Skeletal muscle cell (primary cell): ENCODE measurements at regions not wholly inside any gene's neighbourhood (a gene's known extent, or its start where the extent isn't known, plus 50 kb on each side); places are given as distances from the start of the nearest gene placed in this dataset.

Source experiments
- DNase-seq: peaks from one replicate; pipeline ENCODE4 v3.0.0-alpha.2; 2010; ENCODE audit warnings: low read depth
- H3K4me3 ChIP-seq: 2 replicates; pipeline ENCODE4 v1.5.1; 2011; ENCODE audit warnings: low read depth, mild to moderate bottlenecking, control low read depth, low read length, moderate library complexity

DNA sequence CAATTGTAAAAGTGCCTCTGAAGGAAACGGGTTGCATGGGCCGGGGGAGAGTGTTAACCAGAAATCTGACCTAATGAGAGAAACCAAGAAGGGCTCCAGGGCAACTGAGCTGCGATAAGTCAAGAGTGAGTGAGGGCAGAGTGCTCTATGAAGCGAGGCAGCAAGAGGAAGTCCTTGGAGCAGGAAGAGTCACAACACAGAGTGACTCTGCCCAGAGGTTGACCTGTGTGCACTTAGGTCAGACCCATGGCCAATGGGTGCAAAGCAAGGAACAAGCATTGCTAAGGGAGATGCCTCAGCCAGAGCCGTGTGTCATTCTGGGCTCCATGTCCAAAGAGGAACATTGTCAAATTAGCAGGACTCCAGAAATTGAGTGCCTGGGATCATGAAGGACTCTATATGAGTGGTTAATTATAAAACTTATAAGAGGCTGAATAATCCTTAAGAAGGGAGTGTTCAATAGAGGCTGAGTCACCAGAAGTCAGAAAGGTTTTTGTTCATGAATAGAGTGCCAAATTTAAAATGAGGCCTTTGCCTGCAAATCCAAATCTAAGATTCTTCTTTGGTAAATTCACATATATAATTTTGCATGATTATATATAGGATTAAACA, 438.5 kb downstream of the MED10 start:
- H3K4me3 ChIP-seq: no peak overlapping the region
- DNase-seq: no peak

DNA sequence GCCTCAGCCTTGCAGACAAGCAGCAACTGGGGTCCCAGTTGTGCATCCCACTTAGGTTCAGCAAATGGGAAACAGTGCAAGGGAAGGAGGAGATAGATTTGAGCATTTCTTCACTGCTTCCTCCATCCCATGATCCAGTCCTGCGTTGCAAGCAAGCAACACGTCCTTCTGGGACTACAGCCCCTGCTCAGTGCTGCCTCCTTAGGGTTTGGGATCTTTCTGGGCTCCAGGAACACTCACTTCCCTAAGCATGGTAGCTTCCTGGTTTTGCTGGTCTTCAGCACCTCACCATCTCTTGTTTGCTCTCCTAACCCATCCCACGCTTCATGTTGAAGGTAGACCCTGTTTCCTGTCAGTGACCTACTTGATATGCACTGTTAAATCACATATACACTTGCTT, 444.7 kb downstream of the MED10 start:
- no peak for DNase-seq
- no peak overlapping the region for H3K4me3 ChIP-seq

DNA sequence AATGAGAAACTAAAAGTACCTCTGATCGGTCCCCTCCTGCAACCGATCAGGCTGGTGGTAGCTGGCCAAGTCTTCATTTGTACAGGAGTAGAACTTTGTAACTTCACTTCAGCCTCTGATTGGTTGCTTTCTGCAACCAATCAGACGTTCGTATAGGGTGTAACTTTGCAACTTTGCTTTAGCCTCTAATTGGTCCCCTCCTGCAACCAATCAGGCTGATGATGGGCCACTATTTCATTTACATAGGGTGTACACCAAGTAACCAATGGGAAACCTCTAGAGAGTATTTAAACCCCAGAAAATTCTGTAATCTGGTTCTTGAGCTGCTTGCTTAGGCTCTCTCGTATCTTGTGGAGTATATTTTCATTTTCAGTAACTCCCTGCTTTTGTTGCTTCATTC, 445.5 kb downstream of the MED10 start:
- DNase-seq: no peak
- H3K4me3 ChIP-seq: no peak overlapping the region

GRCh38 chr5:5930561-5930960, 447.8 kb downstream of the MED10 start:
- no peak overlapping the region for H3K4me3 ChIP-seq
- no peak for DNase-seq

DNA sequence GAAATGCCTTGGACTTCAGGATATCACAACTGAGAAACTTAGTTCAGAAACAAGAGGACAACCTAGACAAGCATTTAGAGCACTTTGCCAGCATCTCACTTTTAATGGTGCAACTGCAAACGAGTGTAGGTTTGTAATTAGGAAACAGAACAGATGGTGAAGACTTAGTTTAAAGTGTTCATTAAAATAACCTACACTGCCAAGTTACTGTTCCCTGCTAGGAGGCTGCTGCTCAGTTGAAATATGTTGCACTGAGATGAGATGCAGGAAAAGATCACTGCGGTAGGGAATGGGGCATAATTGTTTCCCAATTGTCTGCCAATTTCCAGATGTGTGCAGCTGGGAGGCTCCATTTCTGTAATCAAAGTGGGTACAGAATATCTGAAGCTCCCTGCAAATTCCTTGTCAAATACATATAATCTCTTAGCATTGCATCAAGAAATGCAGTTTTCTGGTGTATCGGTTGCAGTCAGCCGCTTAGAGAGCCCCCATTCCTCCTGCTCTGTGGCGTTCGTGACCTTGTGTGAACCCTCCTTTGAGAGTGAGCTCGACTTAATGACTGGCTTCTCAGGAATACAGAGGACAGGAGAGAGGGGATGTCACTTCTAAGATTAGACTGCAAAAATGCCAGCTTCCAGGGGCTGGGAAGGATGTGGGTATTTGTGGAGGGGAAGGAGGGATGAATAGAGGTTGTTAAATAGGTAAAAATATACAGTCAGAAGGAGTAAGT, 448.9 kb downstream of the MED10 start:
- no peak overlapping the region for H3K4me3 ChIP-seq
- DNase-seq: no peak

DNA sequence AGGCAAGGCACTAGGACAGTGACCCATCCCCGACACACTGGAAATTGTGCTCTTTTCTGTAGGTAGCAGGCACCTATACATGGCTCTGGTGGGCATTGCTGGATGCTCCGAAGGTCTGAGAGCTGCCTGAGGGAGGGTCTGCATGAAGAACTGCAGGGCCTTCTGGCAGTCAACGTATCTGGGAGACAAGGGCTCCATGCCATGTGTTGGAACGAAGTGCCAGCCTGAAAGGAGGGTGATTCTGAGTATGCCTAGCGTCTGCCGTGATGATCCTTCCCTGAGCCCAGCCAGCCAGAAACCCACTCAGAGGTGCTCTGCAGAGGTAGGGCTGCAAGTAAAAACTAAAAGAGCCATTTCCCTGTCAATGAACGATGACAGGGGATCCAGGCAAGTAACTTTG, 453.2 kb downstream of the MED10 start:
- H3K4me3 ChIP-seq: no peak overlapping the region
- no peak for DNase-seq

- no peak for DNase-seq
- no peak overlapping the region for H3K4me3 ChIP-seq
Observed at GRCh38 chr5:5919411-5919810, 458.9 kb downstream of the MED10 start.

- no peak for DNase-seq
- H3K4me3 ChIP-seq: no peak overlapping the region
Observed at GRCh38 chr5:5906778-5907177, 471.6 kb downstream of the MED10 start.

DNA sequence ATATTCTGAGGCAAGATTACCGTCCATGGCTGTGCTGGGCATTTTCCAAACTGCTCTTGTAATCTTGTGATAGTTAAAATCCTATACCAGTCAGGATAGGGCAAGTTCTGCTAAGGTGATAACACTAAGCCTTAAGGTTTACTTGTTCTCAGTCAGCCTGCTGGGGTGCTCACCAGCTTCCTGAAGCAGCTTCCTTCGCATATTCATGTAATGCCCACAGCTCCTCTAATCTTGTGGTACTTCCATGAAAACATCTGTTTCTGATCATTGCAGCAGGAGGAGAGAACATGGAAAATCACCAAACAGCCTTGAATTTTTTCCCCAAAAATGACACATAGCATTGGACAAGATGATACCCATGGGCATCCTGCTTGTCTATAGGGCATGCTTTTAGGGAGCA, 473.2 kb downstream of the MED10 start:
- no peak overlapping the region for H3K4me3 ChIP-seq
- no peak for DNase-seq

- DNase-seq: no peak
- H3K4me3 ChIP-seq: no peak overlapping the region
Observed at GRCh38 chr5:5904113-5904512, 474.2 kb downstream of the MED10 start.

- no peak overlapping the region for H3K4me3 ChIP-seq
- no peak for DNase-seq
Observed at GRCh38 chr5:5902678-5903646, 475.4 kb downstream of the MED10 start.

DNA sequence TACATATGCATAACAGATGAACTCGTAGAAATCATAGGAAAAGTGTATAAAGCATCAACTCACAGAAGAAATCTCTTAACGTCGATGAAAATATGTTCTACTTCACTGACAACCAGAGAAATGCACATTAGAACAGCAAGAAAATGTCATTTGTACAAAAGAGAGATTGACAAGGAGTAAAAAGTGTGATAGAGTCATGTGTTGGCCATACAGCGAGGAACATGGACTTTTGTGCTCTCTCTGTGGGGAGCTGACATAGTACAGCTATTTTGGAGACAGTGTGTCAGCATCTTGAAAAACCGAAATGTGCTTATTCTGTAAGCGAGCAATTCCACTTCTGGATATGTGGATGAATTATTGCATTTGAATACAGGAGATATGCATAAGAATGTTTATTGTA, 477.9 kb downstream of the ICE1 start:
- no peak for DNase-seq
- no peak overlapping the region for H3K4me3 ChIP-seq

DNA sequence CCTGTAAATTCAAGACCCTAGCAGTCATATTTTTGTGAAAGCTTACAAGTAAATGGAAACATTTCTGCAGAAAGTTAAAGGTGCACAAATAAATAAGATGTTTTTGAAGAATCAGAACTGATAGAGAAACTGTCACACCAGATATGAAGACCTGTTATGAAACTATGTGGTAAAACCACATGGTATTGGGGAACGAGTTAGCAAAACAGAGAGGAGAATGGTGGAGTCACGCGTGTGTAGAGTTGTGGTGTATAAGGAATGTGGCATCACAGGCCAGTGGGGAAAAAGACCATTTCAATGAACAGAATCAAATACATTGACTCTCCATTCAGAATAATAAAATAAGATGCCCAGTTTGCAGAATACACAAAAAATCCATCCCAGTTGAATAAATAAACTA, 477.2 kb downstream of the ICE1 start:
- H3K4me3 ChIP-seq: no peak overlapping the region
- DNase-seq: no peak

GRCh38 chr5:5888284-5888683, 465.8 kb downstream of the ICE1 start:
- DNase-seq: no peak
- H3K4me3 ChIP-seq: no peak overlapping the region

- H3K4me3 ChIP-seq: no peak overlapping the region
- DNase-seq: no peak
Observed at GRCh38 chr5:5887833-5888232, 465.4 kb downstream of the ICE1 start.

DNA sequence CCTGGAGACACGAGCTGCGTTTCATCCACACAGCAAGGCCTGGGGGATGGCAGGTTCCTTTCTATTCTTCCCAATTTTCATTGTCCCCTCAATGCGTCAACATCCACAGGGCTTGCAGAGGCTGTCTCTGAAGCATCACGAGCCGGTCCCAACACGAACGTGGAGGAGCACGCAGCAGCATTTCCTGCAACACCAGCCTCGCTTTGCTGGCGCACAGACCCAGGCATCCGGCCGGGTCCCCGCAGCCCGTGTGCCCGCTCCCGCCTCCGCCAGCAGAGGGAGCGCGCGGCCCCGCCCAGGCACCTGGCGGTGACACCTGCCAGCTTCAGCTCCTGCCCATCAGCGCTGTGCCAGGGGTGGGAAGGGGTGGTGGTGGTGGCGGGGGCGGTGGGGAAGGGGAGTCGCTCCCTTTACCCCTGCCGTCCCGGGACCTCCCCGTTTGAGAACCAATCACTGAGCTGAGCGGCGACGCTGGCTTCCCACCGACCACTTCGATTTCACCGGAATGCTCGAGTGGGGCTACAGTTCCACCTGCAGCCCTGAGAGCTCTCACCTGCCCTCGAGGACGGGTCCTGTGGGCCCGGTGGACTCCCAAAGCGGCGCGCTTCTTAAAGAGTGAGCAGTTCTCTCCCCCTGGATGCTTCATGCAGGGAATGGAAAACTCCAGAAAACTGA, 464.5 kb downstream of the ICE1 start:
- DNase-seq: no peak
- H3K4me3 ChIP-seq: no peak overlapping the region

DNA sequence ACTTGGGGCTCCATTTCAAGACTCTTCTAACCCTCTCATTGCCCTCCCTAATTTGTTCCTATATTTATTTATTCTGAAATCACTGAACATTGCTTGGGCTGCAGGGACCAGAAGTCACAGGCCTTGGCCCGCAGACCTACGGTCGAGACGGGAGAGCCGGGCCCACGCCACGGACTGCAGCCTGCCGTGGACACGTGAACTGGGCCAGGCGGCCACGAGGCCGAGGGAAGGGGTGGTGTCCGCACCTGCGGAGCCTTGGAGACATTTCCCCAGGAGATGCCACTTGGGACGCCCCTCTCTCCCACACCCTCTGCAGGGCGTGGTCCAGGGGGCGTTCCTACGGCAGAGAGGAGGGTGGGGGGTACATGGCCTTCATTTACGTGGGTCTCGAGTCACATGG, 463.9 kb downstream of the ICE1 start:
- DNase-seq: no peak
- no peak overlapping the region for H3K4me3 ChIP-seq

DNA sequence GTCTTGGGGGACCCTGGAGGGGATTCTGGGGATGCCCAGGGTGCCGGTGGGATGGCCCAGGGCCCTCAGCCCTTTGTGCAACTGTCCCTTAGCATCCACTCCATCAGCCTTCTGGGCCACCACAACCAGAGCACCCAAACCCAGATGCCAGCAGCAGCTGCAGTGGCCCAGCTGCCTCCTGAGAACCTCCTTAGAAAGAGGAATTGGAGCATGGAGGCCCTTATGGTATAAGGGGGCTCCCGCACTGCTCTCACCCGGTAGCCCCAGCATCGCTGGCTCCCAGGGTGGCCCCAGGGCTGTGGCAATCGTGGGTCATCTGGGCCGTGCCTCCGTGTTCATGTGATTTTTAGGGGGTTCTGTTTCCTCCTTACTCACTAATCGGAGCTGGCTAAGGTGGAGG, 463.3 kb downstream of the ICE1 start:
- DNase-seq: no peak

GRCh38 chr5:5884593-5884992, 462.1 kb downstream of the ICE1 start:
- no peak overlapping the region for H3K4me3 ChIP-seq
- DNase-seq: no peak

More for the DNA sequence above, 463.3 kb downstream of the ICE1 start:
- no peak overlapping the region for H3K4me3 ChIP-seq

DNA sequence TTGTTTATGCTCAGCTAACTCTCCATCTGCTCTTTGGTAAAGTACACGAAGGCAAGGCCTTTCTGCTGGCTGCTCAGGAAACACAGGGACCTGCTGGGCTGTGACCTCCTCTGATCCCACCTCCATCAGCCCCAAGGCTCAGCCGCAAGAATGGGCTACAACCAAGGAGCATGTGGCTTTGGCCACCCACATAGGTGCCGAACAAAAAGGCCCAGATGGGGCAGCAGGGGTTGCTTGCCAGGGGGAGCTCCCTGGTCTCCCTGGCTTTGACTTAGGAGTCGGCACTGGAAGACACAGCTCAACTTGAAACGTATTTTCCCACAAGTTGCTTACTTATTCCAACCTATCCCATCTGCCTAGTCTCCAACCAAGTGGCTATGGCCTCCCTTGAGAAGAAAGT, 461.1 kb downstream of the ICE1 start:
- H3K4me3 ChIP-seq: no peak overlapping the region
- DNase-seq: no peak
